DMS53 treated with DMSO at 0.1 percent for 48 hours (cell line): ENCODE measurements at regions not wholly inside any gene's neighbourhood (a gene's known extent, or its start where the extent isn't known, plus 50 kb on each side); places are given as distances from the start of the nearest gene placed in this dataset.

Source experiments
- DNase-seq: peaks from one replicate; lab custom pipeline; 2025; ENCODE audit not compliant: unreplicated experiment; lab: John Stamatoyannopoulos, UW

- DNase-seq: no peak
Observed at GRCh38 chr18:78303519-78304191, 676.0 kb upstream of the SALL3 start.

GRCh38 chr18:78304192-78305164 is 675.1 kb upstream of the SALL3 start:
- no peak for DNase-seq

GRCh38 chr18:78305789-78306188 is 673.8 kb upstream of the SALL3 start:
- no peak for DNase-seq

- DNase-seq: no peak
Observed at GRCh38 chr18:78309307-78309706, 670.3 kb upstream of the SALL3 start.

GRCh38 chr18:78309924-78310323 is 669.7 kb upstream of the SALL3 start:
- DNase-seq: no peak

GRCh38 chr18:78319264-78319663 is 660.4 kb upstream of the SALL3 start:
- DNase-seq: no peak

- no peak for DNase-seq
Observed at GRCh38 chr18:78319961-78320360, 659.7 kb upstream of the SALL3 start.

GRCh38 chr18:78321402-78321801 is 658.2 kb upstream of the SALL3 start:
- DNase-seq: no peak

GRCh38 chr18:78323453-78324197 is 656.0 kb upstream of the SALL3 start:
- DNase-seq: no peak

- no peak for DNase-seq
Observed at GRCh38 chr18:78327643-78328042, 652.0 kb upstream of the SALL3 start.

GRCh38 chr18:78330766-78331165 is 648.9 kb upstream of the SALL3 start:
- DNase-seq: no peak

GRCh38 chr18:78352910-78353309 is 626.7 kb upstream of the SALL3 start:
- DNase-seq: no peak

- no peak for DNase-seq
Observed at GRCh38 chr18:78362198-78362597, 617.4 kb upstream of the SALL3 start.

GRCh38 chr18:78363556-78364387 is 615.8 kb upstream of the SALL3 start:
- no peak for DNase-seq

- no peak for DNase-seq
Observed at GRCh38 chr18:78364388-78364960, 615.1 kb upstream of the SALL3 start.

- DNase-seq: no peak
Observed at GRCh38 chr18:78367996-78368395, 611.6 kb upstream of the SALL3 start.

GRCh38 chr18:78368726-78369125 is 610.9 kb upstream of the SALL3 start:
- no peak for DNase-seq

- DNase-seq: no peak
Observed at GRCh38 chr18:78376046-78376445, 603.6 kb upstream of the SALL3 start.

- no peak for DNase-seq
Observed at GRCh38 chr18:78378403-78378802, 601.2 kb upstream of the SALL3 start.

- no peak for DNase-seq
Observed at GRCh38 chr18:78378983-78379382, 600.6 kb upstream of the SALL3 start.
